Activated T-cell treated with anti-CD3 and anti-CD28 coated beads, Interleukin-2, amount 50 U/mL, for 1 hour (primary cell): ENCODE measurements at regions not wholly inside any gene's neighbourhood (a gene's known extent, or its start where the extent isn't known, plus 50 kb on each side); places are given as distances from the start of the nearest gene placed in this dataset.

Experiments
- DNase-seq: peaks from one replicate; pipeline ENCODE4 v3.0.0-alpha.2; 2020

- DNase-seq: no peak
These were observed 51.0 kb upstream of the VEGFC start for GRCh38 chr4:176843710-176844109.

- DNase-seq: no peak
These were observed 51.7 kb upstream of the VEGFC start for GRCh38 chr4:176844448-176844847.

- no peak for DNase-seq
These were observed 52.9 kb upstream of the VEGFC start for GRCh38 chr4:176845636-176846035.

GRCh38 chr4:176849076-176849475 lies 56.4 kb upstream of the VEGFC start:
- DNase-seq: no peak

GRCh38 chr4:176850436-176850835 lies 57.7 kb upstream of the VEGFC start:
- DNase-seq: no peak

GRCh38 chr4:176856421-176856820 lies 63.7 kb upstream of the VEGFC start:
- no peak for DNase-seq

- DNase-seq: no peak
These were observed 66.1 kb upstream of the VEGFC start for GRCh38 chr4:176858839-176859238.

- DNase-seq: no peak
These were observed 71.5 kb upstream of the VEGFC start for GRCh38 chr4:176864238-176864637.

- no peak for DNase-seq
These were observed 76.0 kb upstream of the VEGFC start for GRCh38 chr4:176868676-176869075.

- no peak for DNase-seq
These were observed 79.7 kb upstream of the VEGFC start for GRCh38 chr4:176872461-176872860.

- no peak for DNase-seq
These were observed 82.2 kb upstream of the VEGFC start for GRCh38 chr4:176874721-176875445.

- no peak for DNase-seq
These were observed 82.8 kb upstream of the VEGFC start for GRCh38 chr4:176875446-176875930.

- DNase-seq: no peak
These were observed 86.8 kb upstream of the VEGFC start for GRCh38 chr4:176879380-176880116.

GRCh38 chr4:176882206-176882605 lies 89.5 kb upstream of the VEGFC start:
- DNase-seq: no peak

GRCh38 chr4:176883108-176883550 lies 90.4 kb upstream of the VEGFC start:
- no peak for DNase-seq

GRCh38 chr4:176883681-176884418 lies 91.1 kb upstream of the VEGFC start:
- DNase-seq: no peak

- DNase-seq: no peak
These were observed 92.5 kb upstream of the VEGFC start for GRCh38 chr4:176885224-176885623.

- DNase-seq: no peak
These were observed 93.4 kb upstream of the VEGFC start for GRCh38 chr4:176886135-176886534.

- DNase-seq: no peak
These were observed 97.1 kb upstream of the VEGFC start for GRCh38 chr4:176889776-176890175.

- DNase-seq: no peak
These were observed 101.8 kb upstream of the VEGFC start for GRCh38 chr4:176894498-176894897.

- DNase-seq: no peak
These were observed 103.5 kb upstream of the VEGFC start for GRCh38 chr4:176896211-176896610.

GRCh38 chr4:176897226-176897625 lies 104.5 kb upstream of the VEGFC start:
- no peak for DNase-seq

GRCh38 chr4:176898791-176899190 lies 106.1 kb upstream of the VEGFC start:
- no peak for DNase-seq
